ES-I3 (cell line): ENCODE measurements at regions not wholly inside any gene's neighbourhood (a gene's known extent, or its start where the extent isn't known, plus 50 kb on each side); places are given as distances from the start of the nearest gene placed in this dataset.

ENCODE experiments used
- H3K36me3 ChIP-seq: 2 replicates; pipeline ENCODE4 v1.6.1; 2013; ENCODE audit warnings: mild to moderate bottlenecking, low read length, control low read depth, moderate library complexity; ENCODE audit not compliant: insufficient read depth
- H3K4me1 ChIP-seq: 2 replicates; pipeline ENCODE4 v1.6.1; 2013; ENCODE audit warnings: mild to moderate bottlenecking, control low read depth, low read length; ENCODE audit not compliant: insufficient read depth
- H3K9ac ChIP-seq: 2 replicates; pipeline ENCODE4 v1.6.1; 2013; ENCODE audit warnings: low read depth, mild to moderate bottlenecking, low read length, moderate library complexity
- H3K9me3 ChIP-seq: 2 replicates; pipeline ENCODE4 v1.6.1; 2013; ENCODE audit warnings: mild to moderate bottlenecking, low read length, moderate library complexity; ENCODE audit not compliant: control insufficient read depth, insufficient read depth

DNA sequence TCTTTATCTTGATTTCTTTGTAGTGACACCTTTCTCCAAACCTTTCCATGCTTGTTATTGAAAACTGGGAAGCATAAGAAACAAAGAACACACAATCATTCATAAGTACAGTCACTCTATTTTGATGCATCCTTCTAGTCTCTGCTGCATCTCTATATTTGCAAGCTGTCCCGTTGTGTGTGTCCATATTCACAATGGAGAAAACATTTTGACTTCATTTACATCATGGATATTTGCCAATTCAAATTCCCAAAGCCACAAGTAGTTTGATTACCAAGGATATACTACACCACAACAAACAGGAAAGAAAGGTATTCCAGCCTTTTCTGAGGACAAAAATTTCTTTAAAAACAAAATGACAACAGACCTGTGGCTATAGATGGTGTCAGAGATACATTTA, 673.8 kb downstream of the STIM2 start:
- Histone ChIP-seq H3K36me3 (no peaks in the 10 kb centered on the region), H3K9ac (no peak overlapping the region), H3K9me3 (no peaks in the 10 kb centered on the region), H3K4me1 (no peaks in the 10 kb centered on the region)

- Histone ChIP-seq H3K9ac (no peak overlapping the region), H3K9me3 (no peaks in the 10 kb centered on the region), H3K36me3 (no peaks in the 10 kb centered on the region), H3K4me1 (peaks cover 9% of the 10 kb centered on the region; the same call in 1 of the 2 replicates)
Observed at GRCh38 chr4:27568236-27568951, 707.8 kb downstream of the STIM2 start.

DNA sequence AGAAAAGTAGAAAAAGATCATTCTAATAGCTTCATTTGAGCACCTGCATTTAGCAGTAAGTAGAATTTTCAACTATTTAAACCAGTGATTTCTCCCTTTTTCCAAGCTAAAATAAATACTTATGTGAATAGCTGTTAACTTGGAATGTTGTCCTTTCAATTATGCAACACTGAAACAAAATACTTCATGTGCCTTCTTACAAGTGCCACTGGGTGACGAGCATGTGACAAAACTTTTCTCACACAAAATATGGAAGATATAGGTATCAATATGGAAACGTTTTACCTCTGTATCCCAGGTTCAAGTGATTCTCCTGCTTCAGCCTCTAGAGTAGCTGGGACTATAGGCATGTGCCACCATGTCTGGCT, 708.3 kb downstream of the STIM2 start:
- Histone ChIP-seq H3K36me3 (no peaks in the 10 kb centered on the region), H3K9ac (no peak overlapping the region), H3K9me3 (no peaks in the 10 kb centered on the region), H3K4me1 (peaks cover 9% of the 10 kb centered on the region; the same call in 1 of the 2 replicates)

GRCh38 chr4:27574743-27575142, 714.1 kb downstream of the STIM2 start:
- no peaks in the 10 kb centered on the region for H3K9me3 ChIP-seq
- H3K36me3 ChIP-seq: no peaks in the 10 kb centered on the region
- H3K4me1 ChIP-seq: no peaks in the 10 kb centered on the region
- no peak overlapping the region for H3K9ac ChIP-seq

DNA sequence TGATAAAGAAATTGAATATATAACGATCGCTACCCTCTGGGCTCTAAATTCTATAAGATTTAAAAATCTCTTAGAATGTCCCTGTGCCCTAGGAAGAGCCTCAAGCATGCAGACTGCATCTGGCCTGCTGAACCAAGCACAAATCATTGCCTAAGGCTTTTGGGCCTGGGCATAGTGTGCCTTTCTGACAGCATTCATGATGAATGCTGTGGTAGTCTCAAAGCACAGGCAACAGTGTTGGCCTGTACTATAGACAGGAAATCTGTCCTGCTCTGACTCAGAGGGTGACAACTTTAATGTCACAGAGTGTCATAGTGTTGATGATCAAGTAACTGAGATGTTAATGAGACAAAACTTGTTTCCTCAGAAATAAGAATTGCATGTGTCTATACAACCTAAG, 717.3 kb downstream of the STIM2 start:
- Histone ChIP-seq H3K9me3 (no peaks in the 10 kb centered on the region), H3K36me3 (no peaks in the 10 kb centered on the region), H3K4me1 (no peaks in the 10 kb centered on the region), H3K9ac (no peak overlapping the region)

DNA sequence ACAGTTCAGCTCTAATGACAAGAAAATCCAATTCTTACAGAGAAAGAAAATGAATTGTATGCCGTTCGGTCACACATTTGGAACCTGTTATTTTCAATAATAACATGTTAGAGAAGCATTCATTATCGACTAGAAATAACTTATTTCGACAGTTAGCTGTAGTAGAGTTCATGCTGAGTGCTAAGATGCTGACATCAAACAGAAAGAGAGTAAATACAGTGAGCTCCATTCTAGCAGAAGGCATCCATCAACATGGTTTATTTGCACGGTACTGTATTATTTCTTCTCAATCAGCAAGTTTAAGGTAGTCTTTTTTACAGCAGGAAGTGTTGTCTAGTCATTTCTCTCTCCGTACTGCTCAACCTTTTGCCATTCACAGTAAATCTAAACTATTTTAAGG, 732.1 kb downstream of the STIM2 start:
- Histone ChIP-seq H3K36me3 (no peaks in the 10 kb centered on the region), H3K9ac (no peak overlapping the region), H3K9me3 (no peaks in the 10 kb centered on the region), H3K4me1 (no peaks in the 10 kb centered on the region)

GRCh38 chr4:27594922-27595321, 734.3 kb downstream of the STIM2 start:
- no peaks in the 10 kb centered on the region for H3K9me3 ChIP-seq

DNA sequence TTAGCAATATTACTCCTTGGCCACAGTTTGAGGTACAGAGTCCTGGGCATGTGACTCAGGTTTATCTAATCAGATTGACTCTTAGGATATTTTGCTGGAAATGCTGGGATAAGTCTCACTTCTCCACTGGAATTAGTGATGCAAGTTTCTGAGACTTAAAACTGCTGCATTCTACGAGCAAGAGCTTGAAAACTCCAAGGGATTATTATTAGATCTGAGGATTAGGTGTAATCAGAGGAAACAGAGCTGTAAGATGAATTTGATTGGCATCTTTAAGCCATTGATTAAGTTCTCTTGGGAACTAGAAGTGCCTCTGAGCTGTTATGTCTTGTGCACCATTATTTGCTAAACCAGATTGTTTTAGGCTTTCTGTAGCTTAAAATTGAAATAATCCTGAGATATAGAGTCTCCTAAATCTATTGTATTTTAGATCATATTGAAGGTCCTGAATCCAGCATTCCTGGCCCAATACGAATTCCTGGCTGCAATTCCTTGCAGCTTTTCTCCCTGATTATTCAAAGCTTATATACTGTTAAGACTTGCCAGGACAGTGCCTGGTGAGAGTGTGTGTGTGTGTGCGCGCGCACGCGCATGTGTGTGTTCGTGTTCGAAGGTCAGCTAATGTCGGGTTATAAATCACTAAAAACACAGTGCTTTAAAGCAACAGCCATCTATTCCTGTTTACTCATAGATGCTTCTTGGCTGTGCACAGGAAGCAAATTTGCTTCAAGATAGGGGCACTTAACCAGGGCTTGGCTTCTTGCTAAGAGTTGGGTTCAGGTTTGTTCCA, 735.1 kb downstream of the STIM2 start:
- Histone ChIP-seq H3K36me3 (no peaks in the 10 kb centered on the region), H3K4me1 (no peaks in the 10 kb centered on the region)

More at GRCh38 chr4:27594922-27595321, 734.3 kb downstream of the STIM2 start:
- Histone ChIP-seq H3K9ac (no peak overlapping the region), H3K4me1 (no peaks in the 10 kb centered on the region), H3K36me3 (no peaks in the 10 kb centered on the region)

GRCh38 chr4:27602172-27602571, 741.5 kb downstream of the STIM2 start:
- Histone ChIP-seq H3K9ac (no peak overlapping the region), H3K4me1 (no peaks in the 10 kb centered on the region), H3K9me3 (no peaks in the 10 kb centered on the region), H3K36me3 (no peaks in the 10 kb centered on the region)

More for the DNA sequence above, 735.1 kb downstream of the STIM2 start:
- H3K9ac ChIP-seq: no peak overlapping the region
- H3K9me3 ChIP-seq: no peaks in the 10 kb centered on the region

GRCh38 chr4:27604692-27605091, 744.1 kb downstream of the STIM2 start:
- no peaks in the 10 kb centered on the region for H3K4me1 ChIP-seq
- H3K9me3 ChIP-seq: peaks cover 2% of the 10 kb centered on the region; the same call in 1 of the 2 replicates
- no peaks in the 10 kb centered on the region for H3K36me3 ChIP-seq
- no peak overlapping the region for H3K9ac ChIP-seq

DNA sequence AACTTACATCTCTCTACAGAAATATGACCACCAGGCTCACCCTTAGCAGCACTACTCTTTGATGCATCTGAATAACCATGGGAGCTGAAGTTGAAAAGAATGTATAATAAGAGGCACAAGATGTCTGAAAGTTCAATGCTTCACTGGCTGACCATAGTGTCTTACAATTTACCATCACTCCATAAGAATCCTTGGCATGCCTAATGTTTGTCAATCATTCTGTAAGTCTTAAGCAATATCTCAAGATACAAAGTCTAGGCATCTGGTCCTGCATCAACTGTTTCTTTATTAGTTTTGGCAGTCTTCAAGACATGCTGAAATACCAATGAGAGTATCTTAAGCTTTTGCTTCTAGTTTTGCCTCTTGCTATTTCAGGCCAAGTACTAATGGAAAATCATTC, 755.5 kb downstream of the STIM2 start:
- no peaks in the 10 kb centered on the region for H3K9me3 ChIP-seq
- 0 out of 2 replicates have a peak, but pooled peaks cover 4% of the 10 kb centered on the region for H3K4me1 ChIP-seq
- no peaks in the 10 kb centered on the region for H3K36me3 ChIP-seq
- no peak overlapping the region for H3K9ac ChIP-seq

DNA sequence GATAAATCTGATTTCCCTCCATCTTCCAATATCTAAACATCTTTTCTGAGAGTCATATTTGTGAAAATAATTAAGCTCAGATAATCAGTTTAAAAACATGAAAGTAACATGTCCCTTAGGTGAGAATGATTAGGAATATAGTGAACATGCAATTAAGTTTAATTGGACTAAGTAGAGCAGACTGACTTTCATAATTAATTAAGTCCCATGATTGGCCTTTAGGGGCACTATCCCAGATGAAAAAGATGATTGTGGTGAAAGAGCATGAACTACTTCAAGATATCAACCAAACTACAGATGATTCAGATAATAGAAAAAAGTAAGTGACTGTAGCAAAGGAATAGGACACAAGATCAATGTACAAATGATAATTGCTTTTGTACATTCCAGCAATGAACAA, 758.8 kb downstream of the STIM2 start:
- Histone ChIP-seq H3K9ac (no peak overlapping the region), H3K36me3 (no peaks in the 10 kb centered on the region), H3K9me3 (no peaks in the 10 kb centered on the region), H3K4me1 (0 out of 2 replicates have a peak, but pooled peaks cover 4% of the 10 kb centered on the region)

- no peaks in the 10 kb centered on the region for H3K9me3 ChIP-seq
- 0 out of 2 replicates have a peak, but pooled peaks cover 4% of the 10 kb centered on the region for H3K4me1 ChIP-seq
- no peak overlapping the region for H3K9ac ChIP-seq
- H3K36me3 ChIP-seq: no peaks in the 10 kb centered on the region
Observed at GRCh38 chr4:27620886-27621285, 760.2 kb downstream of the STIM2 start.

DNA sequence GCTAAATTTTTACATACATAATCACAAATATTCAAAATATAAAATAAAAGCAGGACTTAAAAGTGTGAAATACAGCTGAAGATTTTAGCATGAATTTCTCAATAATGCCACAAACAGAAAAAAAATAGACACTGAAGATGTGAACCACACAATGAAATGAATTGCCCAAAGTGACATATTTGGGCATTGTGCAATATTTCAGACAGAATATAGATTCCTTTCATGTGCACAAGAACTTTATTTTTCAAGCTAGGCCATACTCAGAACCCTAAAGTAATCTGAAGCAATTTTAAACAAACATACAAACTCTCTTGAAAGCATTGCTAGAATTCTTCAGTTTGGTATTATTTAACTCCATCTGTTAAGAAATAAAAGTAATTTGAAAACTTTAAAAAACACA, 764.1 kb downstream of the STIM2 start:
- Histone ChIP-seq H3K36me3 (no peaks in the 10 kb centered on the region), H3K9ac (no peak overlapping the region), H3K9me3 (no peaks in the 10 kb centered on the region), H3K4me1 (no peaks in the 10 kb centered on the region)

DNA sequence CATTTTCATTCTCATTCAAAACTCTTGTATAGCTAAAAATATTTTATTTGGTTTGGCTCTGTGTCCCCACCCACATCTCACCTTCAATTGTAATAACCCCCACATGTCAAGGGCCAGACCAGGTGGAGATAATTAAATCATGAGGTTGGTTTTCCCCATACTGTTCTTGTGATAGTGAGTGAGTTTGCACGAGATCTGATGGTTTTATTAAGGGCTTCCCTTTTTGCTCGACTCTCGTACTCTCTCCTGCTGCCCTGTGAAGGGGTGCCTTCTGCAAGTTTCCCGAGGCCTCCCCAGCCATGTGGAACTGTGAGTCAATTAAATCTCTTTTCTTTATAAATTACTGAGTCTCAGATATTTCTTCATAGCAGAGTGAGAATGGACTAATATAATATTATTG, 768.0 kb downstream of the STIM2 start:
- no peaks in the 10 kb centered on the region for H3K4me1 ChIP-seq
- no peaks in the 10 kb centered on the region for H3K9me3 ChIP-seq
- no peaks in the 10 kb centered on the region for H3K36me3 ChIP-seq
- no peak overlapping the region for H3K9ac ChIP-seq
